Activated gamma-delta T cell treated with Interleukin-2 at 50 U/mL for 16 hours (primary cell): ENCODE measurements at regions not wholly inside any gene's neighbourhood (a gene's known extent, or its start where the extent isn't known, plus 50 kb on each side); places are given as distances from the start of the nearest gene placed in this dataset.

Source experiments
- DNase-seq: peaks from one replicate; pipeline ENCODE4 v3.0.0-alpha.2; 2020

GRCh38 chr11:109978895-109979294 lies 114.3 kb upstream of the ZC3H12C start:
- no peak for DNase-seq

GRCh38 chr11:109981031-109981636 lies 112.1 kb upstream of the ZC3H12C start:
- DNase-seq = no peak

DNA sequence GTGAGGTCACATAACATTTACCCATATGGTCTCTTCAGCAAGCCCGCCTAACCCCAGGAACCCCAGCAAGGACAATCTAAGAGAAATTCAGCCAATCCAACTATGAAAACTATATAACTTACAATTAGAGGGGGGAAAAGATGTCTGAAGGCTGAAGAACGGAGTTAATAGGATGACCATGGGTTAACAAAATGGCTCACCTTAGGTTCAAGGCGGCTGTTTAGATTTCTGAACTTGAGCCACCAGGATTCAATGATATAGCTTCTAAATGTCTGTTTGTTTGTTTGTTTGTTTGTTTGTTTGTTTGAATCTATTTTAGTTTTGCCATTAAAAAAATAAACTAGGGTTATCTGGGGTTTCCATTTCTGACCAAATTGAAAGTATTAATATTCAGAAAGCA lies 109.8 kb upstream of the ZC3H12C start:
- DNase-seq = no peak

- no peak for DNase-seq
Measured at GRCh38 chr11:109984634-109985289, 108.4 kb upstream of the ZC3H12C start.

DNA sequence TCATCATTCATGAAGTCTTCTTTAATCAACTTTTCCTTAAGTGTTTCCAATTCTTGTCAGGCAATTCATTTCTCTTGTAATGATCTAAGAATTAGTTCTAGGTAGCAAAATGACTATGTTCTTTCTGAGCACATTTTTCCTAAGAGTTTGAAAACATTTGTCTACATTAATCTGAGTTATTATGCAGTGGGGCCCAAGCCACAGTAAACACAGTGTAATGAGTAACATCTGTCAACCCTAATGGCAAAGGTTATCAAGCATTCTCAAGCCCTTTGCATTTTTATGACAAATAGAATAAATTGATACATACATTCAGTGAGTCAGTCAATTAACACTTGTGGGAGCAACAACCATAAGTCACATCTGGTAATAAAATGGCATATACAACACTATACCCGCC lies 106.7 kb upstream of the ZC3H12C start:
- no peak for DNase-seq

DNA sequence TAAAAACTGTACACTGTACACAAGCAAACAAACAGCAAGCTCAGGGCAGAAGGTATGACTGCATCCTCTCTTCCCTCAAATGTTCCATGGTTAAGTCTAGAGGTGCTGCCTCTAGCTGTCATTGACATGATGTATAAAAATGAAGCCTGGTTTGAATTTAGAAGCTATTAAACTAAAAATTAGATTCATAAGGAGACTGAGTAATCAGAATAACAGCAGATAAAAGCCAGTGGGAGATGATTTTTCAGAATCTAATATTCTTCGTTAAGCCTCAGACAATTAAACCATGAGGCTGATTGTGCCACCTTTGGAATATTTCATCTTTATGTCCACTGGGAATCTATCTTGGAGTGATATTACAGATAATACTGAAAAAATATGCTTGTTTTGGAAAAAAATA lies 101.4 kb upstream of the ZC3H12C start:
- no peak for DNase-seq

GRCh38 chr11:109993786-109994185 lies 99.4 kb upstream of the ZC3H12C start:
- DNase-seq = no peak

DNA sequence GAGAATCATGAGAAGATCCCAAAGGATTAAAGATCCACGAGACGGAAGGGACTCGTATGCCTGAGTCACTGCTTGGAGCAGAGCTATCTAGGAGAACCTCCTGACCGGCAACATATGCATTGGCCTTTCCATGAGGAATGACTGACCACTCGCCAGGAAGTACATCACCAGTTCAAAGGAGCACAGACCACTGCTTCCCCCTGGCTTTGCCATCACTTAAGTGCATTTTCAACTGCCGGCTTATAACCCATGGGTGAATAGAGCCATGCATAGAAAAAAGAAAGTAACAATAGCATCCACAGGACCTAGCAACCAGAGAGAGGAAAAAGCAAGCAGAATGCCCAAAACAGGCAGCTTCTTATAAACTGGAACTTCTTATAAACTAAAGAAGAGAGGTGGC lies 98.3 kb upstream of the ZC3H12C start:
- no peak for DNase-seq

DNA sequence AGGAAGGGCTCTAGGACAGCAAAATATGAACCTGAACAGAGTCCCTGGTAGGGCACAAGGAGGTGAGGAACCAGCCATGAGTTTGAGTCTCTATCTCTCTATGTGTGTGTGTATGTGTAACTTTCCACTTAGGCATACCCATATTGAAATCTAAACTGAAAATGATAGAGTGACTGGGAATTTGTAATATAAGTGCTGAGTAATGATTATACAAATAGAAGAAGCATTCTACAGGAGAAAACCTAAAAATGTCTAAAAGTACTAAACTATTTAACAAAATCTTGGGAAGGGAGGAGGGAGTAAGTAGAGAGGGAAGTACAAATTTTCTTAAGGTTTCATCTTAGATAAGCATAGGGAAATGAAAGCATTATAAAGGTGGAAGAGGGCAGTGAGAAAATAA lies 97.1 kb upstream of the ZC3H12C start:
- DNase-seq = no peak

DNA sequence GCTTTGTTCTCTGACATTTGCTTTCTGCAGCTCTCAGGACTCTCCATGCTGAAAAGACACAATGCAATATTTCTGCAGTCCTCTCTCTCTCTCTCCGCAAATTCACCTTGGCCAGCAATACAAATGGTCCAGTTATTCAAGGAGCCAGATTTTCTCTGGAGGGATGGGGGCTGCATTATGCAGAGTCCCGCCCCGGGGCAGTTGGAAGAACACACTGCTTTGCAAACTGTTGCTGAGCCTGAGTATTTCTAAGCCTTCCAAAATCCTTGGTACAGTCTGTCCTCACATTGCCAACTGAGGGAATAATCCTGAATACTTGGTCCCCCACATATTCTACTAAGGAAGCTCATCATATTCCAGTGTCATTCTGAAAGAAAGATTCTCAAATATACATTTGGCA lies 94.3 kb upstream of the ZC3H12C start:
- no peak for DNase-seq

- DNase-seq = no peak
Measured at GRCh38 chr11:110000031-110000502, 93.1 kb upstream of the ZC3H12C start.

DNA sequence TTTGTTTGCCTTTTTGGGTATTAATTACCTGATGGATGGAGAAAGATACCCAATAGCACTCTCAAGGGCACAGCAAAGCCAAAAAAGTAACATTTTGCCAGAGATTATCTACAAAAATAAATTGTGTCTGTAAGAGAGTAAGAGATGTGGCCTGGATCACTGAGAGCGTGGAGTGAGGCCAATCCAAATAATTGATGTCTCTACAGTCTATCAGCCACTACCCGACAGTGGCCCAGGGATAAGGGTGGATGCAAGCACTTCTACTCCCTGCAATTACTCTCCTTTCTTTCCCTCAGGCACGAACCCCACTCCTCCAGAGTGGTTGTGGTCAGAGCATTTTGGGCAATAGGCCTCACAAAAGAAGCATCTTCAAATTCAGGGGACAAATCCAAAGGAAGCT lies 92.3 kb upstream of the ZC3H12C start:
- DNase-seq = no peak

DNA sequence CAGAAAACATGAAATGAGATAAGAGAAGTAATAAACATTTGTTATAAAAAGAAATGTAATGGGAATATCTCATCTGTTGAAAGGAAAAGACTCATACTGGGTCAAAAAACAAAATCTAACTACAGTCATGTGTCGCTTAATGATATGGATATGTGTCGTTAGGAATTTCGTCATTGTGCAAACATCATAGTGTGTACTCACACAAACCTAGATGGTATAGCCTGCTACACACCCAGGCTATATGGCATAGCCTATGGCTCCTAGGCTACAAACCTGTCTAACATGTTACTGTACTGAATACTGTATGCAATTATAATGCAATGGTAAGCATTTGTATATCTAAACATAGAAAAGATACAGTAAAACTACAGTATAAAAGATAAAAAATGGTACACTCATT lies 89.8 kb upstream of the ZC3H12C start:
- no peak for DNase-seq

DNA sequence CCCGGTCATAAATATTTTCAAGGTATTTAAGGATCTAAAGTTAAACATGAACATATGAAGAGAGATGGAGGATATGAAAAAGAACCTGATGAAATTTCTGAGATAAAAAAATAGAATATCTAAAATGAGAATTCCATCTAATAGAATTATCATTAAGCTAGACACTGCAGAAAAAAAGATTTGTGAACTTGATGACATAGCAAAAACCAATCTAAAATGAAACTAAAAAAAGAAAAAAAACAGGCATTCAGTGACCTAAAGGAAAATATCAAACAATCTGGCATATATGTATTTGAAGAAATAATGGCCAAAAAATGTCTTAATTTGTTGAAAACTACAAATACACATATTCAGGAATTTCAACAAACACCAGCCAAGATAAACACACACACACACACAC lies 81.6 kb upstream of the ZC3H12C start:
- DNase-seq = no peak

DNA sequence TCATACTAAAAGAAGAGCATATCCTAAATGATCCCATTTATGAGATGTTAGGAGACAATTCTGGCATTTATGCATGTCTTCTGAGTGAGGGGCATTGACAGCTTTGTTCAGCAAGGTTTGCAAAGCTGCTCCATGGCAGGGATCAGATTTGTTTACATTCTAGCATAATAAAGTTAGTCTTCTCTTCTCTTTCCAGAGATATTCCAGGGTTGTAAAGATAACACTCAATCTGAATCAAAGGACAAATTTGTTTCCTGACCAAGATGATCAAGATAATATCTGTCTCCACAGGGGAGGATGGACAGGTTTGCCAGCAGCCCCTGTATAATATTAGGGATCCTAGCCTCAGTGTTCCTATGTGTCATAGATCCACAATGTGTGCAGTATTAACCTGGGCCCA lies 77.5 kb upstream of the ZC3H12C start:
- no peak for DNase-seq

GRCh38 chr11:110019675-110020074 lies 73.5 kb upstream of the ZC3H12C start:
- DNase-seq = no peak

- DNase-seq = no peak
Measured at GRCh38 chr11:110022548-110022947, 70.6 kb upstream of the ZC3H12C start.

- DNase-seq = no peak
Measured at GRCh38 chr11:110023711-110024110, 69.5 kb upstream of the ZC3H12C start.

DNA sequence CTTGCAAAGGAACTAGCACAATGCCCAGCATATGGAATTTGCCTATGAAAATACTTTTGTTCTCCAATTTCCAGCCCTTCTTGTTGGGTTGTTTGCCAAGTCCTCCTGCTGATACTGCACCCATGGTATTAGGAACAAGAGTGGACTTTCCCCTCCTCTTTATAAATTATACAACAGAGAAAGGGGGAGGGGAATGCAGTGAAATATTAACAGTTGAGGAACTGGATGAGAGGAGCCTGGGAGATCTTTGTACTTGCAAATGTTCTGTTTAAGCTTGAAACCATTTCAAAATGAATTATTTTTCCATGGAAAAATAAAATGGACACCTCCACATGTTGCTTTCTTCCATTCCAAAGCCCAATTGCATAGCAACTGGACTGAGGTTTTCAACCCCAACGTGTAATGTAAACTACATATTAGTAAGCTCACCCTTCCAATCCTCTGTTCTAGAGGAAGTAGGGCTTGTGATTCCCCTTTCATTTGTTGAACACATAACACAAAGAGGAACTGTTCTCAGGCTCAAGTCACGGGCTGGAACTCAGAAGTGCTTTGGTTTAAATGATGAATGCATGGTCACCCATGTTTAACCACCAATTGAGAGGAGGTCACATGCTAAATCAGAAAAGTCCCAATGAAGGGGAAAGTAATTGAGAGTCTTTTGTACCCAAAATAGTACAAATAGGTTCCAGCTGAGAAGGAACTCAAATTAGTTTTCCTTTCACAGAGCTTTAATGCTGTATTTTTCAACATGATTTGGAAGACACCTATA lies 66.2 kb upstream of the ZC3H12C start:
- DNase-seq = no peak

DNA sequence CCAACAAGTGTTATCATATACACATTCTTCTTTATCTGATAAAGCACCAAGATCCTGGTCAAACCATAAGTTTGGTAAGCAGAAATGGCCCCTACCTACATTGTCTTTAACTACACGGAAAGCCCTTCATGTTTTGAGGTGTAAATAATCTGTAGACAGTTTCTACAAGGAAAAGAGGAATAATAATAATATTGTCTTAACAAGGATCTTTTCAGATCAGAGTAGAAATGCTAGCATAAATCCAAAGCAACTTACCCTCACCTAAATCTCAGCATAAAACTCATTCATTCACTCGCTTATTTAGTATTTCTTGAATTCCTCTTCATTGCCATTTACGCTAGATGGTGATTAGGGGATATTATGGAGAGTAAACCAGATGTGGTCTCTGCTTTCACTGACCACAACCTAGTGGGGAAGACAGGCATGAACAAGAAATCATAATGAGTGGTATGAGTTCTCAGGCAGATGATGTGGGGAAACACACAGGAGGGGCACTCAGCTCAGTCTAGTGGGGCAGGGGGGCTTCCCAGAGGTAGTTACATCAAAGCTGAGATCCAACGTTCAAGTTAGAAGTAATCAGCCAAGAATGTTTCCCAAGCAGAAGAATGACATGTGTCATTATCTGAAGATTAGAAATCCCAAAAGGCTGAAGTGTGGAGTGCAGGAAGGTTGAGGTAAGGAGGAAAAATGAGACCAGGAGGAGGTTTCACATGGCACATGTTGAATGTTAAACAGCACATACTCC lies 65.4 kb upstream of the ZC3H12C start:
- DNase-seq = no peak

- DNase-seq = no peak
Measured at GRCh38 chr11:110028921-110029320, 64.3 kb upstream of the ZC3H12C start.

- no peak for DNase-seq
Measured at GRCh38 chr11:110029714-110030113, 63.5 kb upstream of the ZC3H12C start.

DNA sequence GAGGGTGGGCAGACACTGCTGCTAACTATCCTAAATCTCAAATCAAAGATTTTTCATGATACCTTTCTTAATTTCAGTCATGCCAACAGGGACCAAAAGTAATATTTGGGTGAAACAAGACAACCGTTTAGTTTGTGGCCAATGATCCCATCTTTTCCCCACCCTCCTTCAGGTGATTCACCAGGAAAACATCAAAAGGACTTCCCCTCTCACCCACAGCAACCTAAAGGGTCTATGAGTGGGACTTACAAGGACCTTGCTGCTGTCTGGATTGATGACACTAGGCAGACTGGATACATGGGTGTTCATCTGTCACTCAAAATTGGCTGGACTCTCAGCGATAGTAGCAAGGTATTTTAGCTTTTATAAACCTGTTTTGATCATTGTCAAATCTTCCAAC lies 62.0 kb upstream of the ZC3H12C start:
- DNase-seq = no peak

DNA sequence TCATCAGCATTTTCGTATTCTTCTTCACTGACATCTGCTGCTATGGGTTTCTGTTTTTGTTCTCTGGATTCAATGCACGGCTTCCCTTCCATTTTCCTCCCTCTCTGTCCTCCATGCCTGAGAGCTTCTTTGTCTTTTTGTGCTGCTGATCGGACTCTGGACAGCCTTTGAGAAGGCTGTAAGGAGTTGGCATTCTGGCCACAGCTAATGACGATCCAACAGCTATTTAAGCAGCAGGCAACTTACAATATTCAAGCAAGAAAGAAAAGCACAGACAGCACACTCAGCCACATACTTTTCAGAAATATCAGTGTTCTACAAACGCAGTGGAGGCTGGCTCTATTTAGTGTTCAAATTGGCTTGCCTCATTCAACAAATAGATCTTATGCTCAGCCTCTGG lies 60.9 kb upstream of the ZC3H12C start:
- DNase-seq = no peak
